ENCODE measurements at regions not wholly inside any gene's neighbourhood (a gene's known extent, or its start where the extent isn't known, plus 50 kb on each side); places are given as distances from the start of the nearest gene placed in this dataset.

DNA sequence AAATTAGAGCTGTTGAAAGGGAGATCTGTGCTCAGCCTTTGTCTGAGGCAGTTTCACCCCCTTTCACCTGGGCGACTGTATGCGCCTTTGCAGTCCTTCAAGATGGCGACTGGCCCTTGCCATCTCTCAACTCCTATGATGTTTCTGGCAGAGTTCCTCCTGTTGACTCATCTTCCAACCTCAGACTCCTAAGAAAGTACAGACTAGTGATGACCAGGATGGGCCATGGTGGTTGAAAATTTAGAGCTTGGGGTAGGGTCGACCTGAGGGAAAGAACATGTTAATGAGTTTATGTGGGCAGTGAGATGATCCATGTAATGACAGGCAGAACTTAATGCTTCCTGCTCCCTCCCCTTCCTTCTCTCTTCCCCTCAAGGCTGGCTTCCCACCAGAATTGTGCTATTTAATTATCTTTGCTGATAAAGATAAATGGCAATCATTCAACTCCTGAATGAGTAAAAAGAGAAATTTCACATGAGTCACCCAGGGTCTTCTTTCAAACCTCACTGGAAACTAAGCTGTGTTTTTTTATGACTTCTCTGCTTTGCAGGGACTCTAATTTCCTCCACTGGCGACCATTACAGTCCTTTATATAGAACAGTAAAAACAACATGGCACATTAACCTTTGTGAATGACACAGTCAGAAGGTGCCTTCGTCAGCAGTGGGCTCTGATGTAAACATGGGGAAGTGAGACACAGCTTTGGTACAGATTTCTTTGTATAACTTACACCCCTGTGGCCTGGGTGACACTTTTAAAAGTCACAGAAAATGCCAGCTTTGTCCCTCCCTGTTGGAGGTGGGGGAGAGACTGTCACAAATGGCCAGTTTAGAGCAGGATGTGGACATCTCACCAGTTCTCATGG is 103.5 kb downstream of the SCP2D1 start:
- Histone ChIP-seq H3K9me3 (no peaks in the 10 kb centered on the region), H3K27me3 (no peaks in the 10 kb centered on the region), H3K4me1 (no peaks in the 10 kb centered on the region), H3K27ac (no peak overlapping the region), H3K4me3 (no peak overlapping the region), H3K36me3 (no peaks in the 10 kb centered on the region)
- 63 to 70% methylated on average over 6 of the region's 6 CpGs for WGBS, 2 donors
- no peak for DNase-seq
- TF ChIP-seq, protein P1, sequence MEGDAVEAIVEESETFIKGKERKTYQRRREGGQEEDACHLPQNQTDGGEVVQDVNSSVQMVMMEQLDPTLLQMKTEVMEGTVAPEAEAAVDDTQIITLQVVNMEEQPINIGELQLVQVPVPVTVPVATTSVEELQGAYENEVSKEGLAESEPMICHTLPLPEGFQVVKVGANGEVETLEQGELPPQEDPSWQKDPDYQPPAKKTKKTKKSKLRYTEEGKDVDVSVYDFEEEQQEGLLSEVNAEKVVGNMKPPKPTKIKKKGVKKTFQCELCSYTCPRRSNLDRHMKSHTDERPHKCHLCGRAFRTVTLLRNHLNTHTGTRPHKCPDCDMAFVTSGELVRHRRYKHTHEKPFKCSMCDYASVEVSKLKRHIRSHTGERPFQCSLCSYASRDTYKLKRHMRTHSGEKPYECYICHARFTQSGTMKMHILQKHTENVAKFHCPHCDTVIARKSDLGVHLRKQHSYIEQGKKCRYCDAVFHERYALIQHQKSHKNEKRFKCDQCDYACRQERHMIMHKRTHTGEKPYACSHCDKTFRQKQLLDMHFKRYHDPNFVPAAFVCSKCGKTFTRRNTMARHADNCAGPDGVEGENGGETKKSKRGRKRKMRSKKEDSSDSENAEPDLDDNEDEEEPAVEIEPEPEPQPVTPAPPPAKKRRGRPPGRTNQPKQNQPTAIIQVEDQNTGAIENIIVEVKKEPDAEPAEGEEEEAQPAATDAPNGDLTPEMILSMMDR (IDR thresholded peaks at IDR 0.05): no peak
- TF ChIP-seq POLR2A (IDR thresholded peaks at IDR 0.05): no peak
- intact Hi-C loops (cut with DNase I): no loop called here

DNA sequence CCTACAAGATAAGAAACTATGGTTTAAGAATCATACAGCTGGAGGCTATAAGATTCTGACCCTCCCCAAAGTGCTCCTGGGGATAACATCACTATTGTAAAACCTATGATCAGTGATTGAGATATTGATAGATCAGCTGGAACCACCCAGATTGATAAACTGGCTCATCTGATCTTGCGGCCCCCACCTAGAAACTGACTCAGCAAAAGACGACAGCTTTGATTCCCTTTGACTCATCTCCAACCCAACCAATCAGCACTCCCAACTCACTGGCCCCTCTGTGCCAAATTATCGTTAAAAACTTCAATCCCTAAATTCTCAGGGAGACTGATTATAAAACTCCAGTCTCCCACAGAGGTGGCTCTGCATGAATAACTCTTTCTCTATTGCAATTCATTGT is 106.4 kb downstream of the SCP2D1 start:
- no peak for DNase-seq
- no peaks in the 10 kb centered on the region for H3K27me3 ChIP-seq
- H3K27ac ChIP-seq: no peak overlapping the region
- H3K9me3 ChIP-seq: no peaks in the 10 kb centered on the region
- WGBS, 2 donors: 69% methylated on average over 3 of the region's 3 CpGs
- no peak overlapping the region for H3K4me3 ChIP-seq
- intact Hi-C loops (cut with DNase I): no loop called here
- TF ChIP-seq, protein P1 (IDR thresholded peaks at IDR 0.05): no peak
- TF ChIP-seq POLR2A (IDR thresholded peaks at IDR 0.05): no peak
- H3K36me3 ChIP-seq: no peaks in the 10 kb centered on the region
- no peaks in the 10 kb centered on the region for H3K4me1 ChIP-seq

DNA sequence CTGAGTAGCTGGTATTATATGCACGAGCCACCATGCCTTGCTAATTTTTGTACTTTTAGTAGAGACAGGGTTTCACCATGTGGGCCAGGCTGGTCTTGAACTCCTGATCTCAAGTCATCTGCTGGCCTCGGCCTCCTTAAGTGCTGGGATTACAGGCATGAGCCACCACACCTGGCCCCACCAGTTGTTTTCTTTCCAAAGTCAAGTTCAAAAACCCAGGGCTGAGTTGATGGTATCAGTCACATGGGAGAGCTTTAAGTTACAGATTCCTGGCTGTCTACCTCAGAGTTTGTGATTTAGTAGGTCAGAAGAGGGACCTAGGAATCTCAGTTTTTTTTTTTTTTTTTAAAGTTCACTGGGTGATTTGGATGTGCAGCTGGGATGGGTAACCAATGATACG is 107.7 kb downstream of the SCP2D1 start:
- H3K27ac ChIP-seq: no peak overlapping the region
- no peaks in the 10 kb centered on the region for H3K9me3 ChIP-seq
- intact Hi-C loops (cut with DNase I): no loop called here
- 80 to 81% methylated on average over 2 to 3 of the region's 3 CpGs for WGBS, 2 donors
- H3K36me3 ChIP-seq: no peaks in the 10 kb centered on the region
- TF ChIP-seq, protein P1 (IDR thresholded peaks at IDR 0.05): no peak
- TF ChIP-seq POLR2A (IDR thresholded peaks at IDR 0.05): no peak
- no peaks in the 10 kb centered on the region for H3K4me1 ChIP-seq
- H3K4me3 ChIP-seq: no peak overlapping the region
- no peak for DNase-seq
- no peaks in the 10 kb centered on the region for H3K27me3 ChIP-seq

DNA sequence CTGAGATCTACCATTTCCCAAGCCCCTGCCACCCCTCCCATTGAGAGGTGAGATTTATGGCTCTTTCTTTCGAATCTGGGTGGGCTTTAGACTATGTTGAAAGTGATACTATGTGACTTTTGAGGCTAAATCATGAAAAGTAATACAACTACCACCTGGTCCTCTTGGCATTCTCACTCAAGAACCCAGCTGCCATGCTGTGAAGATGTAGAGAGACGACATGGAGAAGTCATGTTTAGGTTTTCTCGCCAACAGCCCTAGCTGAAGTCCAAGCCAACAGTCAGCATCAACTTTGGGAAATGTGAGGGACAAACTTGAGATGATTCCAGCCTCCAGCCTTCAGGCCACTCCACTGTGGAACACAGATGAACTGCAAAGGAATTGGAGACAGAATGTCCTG is 108.7 kb downstream of the SCP2D1 start:
- Histone ChIP-seq H3K9me3 (no peaks in the 10 kb centered on the region), H3K27ac (no peak overlapping the region), H3K36me3 (no peaks in the 10 kb centered on the region), H3K4me3 (no peak overlapping the region), H3K4me1 (no peaks in the 10 kb centered on the region), H3K27me3 (no peaks in the 10 kb centered on the region)
- 63 to 78% methylated on average over 3 of the region's 3 CpGs for WGBS, 2 donors
- DNase-seq: no peak
- TF ChIP-seq POLR2A (IDR thresholded peaks at IDR 0.05): no peak
- TF ChIP-seq, protein P1 (IDR thresholded peaks at IDR 0.05): no peak
- intact Hi-C loops (cut with DNase I): no loop called here

DNA sequence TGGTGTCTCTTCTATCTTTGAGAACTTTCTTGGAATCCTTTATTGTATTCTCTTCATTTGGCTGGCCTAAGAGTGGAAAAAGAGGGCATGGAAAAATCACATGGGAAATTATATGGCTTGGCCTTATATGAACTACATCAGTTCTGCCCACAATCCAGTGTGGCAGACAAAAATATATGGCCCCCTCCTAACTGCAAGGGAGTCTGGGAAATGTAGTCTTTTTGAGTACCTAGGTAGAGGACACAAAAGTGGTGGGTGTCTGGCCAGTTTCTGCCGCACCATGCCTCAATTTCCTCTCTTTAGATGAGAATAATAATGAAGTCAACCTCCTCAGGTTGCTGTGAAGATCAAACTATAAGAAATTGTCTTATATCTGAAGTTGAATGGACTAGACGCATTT is 109.3 kb downstream of the SCP2D1 start:
- H3K27me3 ChIP-seq: no peaks in the 10 kb centered on the region
- H3K27ac ChIP-seq: no peak overlapping the region
- no peaks in the 10 kb centered on the region for H3K4me1 ChIP-seq
- DNase-seq: no peak
- H3K9me3 ChIP-seq: no peaks in the 10 kb centered on the region
- no peak overlapping the region for H3K4me3 ChIP-seq
- intact Hi-C loops (cut with DNase I): no loop called here
- WGBS, 2 donors: 79 to 84% methylated on average over 2 of the region's 2 CpGs
- H3K36me3 ChIP-seq: no peaks in the 10 kb centered on the region
- TF ChIP-seq POLR2A (IDR thresholded peaks at IDR 0.05): no peak
- TF ChIP-seq, protein P1 (IDR thresholded peaks at IDR 0.05): no peak
